Nephron progenitor cell (in vitro differentiated cells): ENCODE measurements at regions not wholly inside any gene's neighbourhood (a gene's known extent, or its start where the extent isn't known, plus 50 kb on each side); places are given as distances from the start of the nearest gene placed in this dataset.

ENCODE experiments used
- DNase-seq: peaks from one replicate; pipeline ENCODE4 v3.0.0; 2021
- H3K27ac Mint-ChIP-seq: 2 replicates; pipeline ENCODE4 v1.8.0; 2021; ENCODE audit warnings: mild to moderate bottlenecking, moderate library complexity, mixed read lengths
- H3K27me3 Mint-ChIP-seq: 2 replicates; pipeline ENCODE4 v1.8.0; 2021; ENCODE audit warnings: mild to moderate bottlenecking, low read depth, mixed read lengths; ENCODE audit not compliant: poor library complexity
- H3K36me3 Mint-ChIP-seq: 2 replicates; pipeline ENCODE4 v1.8.0; 2021; ENCODE audit warnings: low read depth, mixed read lengths
- H3K4me1 Mint-ChIP-seq: 2 replicates; pipeline ENCODE4 v1.8.0; 2021; ENCODE audit warnings: mixed read lengths
- H3K4me3 Mint-ChIP-seq: 2 replicates; pipeline ENCODE4 v1.8.0; 2021; ENCODE audit warnings: mild to moderate bottlenecking, moderate library complexity, mixed read lengths
- H3K9me3 Mint-ChIP-seq: 2 replicates; pipeline ENCODE4 v1.8.0; 2021; ENCODE audit warnings: mild to moderate bottlenecking, moderate library complexity, mixed read lengths
- CTCF ChIP-seq: fragments of 200-600 bp; sonication (generic); IDR thresholded peaks from 2 replicates; pipeline ENCODE4 v1.5.0; 2021; ENCODE audit warnings: antibody characterized with exemption

GRCh38 chr20:20992686-20993360 is 113.3 kb downstream of the LINC00237 start:
- DNase-seq: no peak
- Mint-ChIP-seq H3K36me3 (no peaks in the 10 kb centered on the region), H3K27me3 (peaks cover 14% of the 10 kb centered on the region), H3K27ac (no peak overlapping the region), H3K9me3 (no peaks in the 10 kb centered on the region), H3K4me1 (no peaks in the 10 kb centered on the region), H3K4me3 (no peak overlapping the region)
- TF ChIP-seq CTCF: no peak

- Mint-ChIP-seq H3K9me3 (no peaks in the 10 kb centered on the region), H3K27ac (no peak overlapping the region), H3K4me1 (no peaks in the 10 kb centered on the region), H3K36me3 (no peaks in the 10 kb centered on the region), H3K4me3 (no peak overlapping the region), H3K27me3 (peaks cover 11% of the 10 kb centered on the region)
- no peak for DNase-seq
- TF ChIP-seq CTCF: no peak
Observed at GRCh38 chr20:20992277-20992676, 113.9 kb downstream of the LINC00237 start.

GRCh38 chr20:20989081-20989480 is 117.1 kb downstream of the LINC00237 start:
- H3K27ac Mint-ChIP-seq: no peak overlapping the region
- no peaks in the 10 kb centered on the region for H3K36me3 Mint-ChIP-seq
- DNase-seq: no peak
- TF ChIP-seq CTCF: no peak
- no peaks in the 10 kb centered on the region for H3K4me1 Mint-ChIP-seq
- H3K4me3 Mint-ChIP-seq: no peak overlapping the region
- no peaks in the 10 kb centered on the region for H3K9me3 Mint-ChIP-seq
- peaks cover 3% of the 10 kb centered on the region for H3K27me3 Mint-ChIP-seq

GRCh38 chr20:20979934-20980333 is 126.2 kb downstream of the LINC00237 start:
- peaks cover 17% of the 10 kb centered on the region for H3K9me3 Mint-ChIP-seq
- DNase-seq: no peak
- H3K27ac Mint-ChIP-seq: no peak overlapping the region
- H3K36me3 Mint-ChIP-seq: no peaks in the 10 kb centered on the region
- H3K4me1 Mint-ChIP-seq: no peaks in the 10 kb centered on the region
- TF ChIP-seq CTCF: no peak
- no peak overlapping the region for H3K4me3 Mint-ChIP-seq
- H3K27me3 Mint-ChIP-seq: peaks cover 8% of the 10 kb centered on the region

GRCh38 chr20:20977786-20978185 is 128.4 kb downstream of the LINC00237 start:
- Mint-ChIP-seq H3K4me3 (no peak overlapping the region), H3K27me3 (peaks cover 8% of the 10 kb centered on the region), H3K36me3 (no peaks in the 10 kb centered on the region), H3K9me3 (peaks cover 17% of the 10 kb centered on the region), H3K4me1 (peaks cover 7% of the 10 kb centered on the region), H3K27ac (no peak overlapping the region)
- DNase-seq: no peak
- TF ChIP-seq CTCF: no peak

GRCh38 chr20:20972490-20972889 is 133.7 kb downstream of the LINC00237 start:
- no peak for DNase-seq
- H3K4me3 Mint-ChIP-seq: no peak overlapping the region
- no peak overlapping the region for H3K27ac Mint-ChIP-seq
- no peak for TF ChIP-seq CTCF
- no peaks in the 10 kb centered on the region for H3K36me3 Mint-ChIP-seq
- no peaks in the 10 kb centered on the region for H3K9me3 Mint-ChIP-seq
- peaks cover 7% of the 10 kb centered on the region for H3K4me1 Mint-ChIP-seq
- peaks cover 15% of the 10 kb centered on the region for H3K27me3 Mint-ChIP-seq
